GM12891 (cell line): ENCODE measurements at regions not wholly inside any gene's neighbourhood (a gene's known extent, or its start where the extent isn't known, plus 50 kb on each side); places are given as distances from the start of the nearest gene placed in this dataset.

Experiments
- POLR2A ChIP-seq: IDR thresholded peaks from 2 replicates; pipeline ENCODE4 v1.6.1; 2011; ENCODE audit warnings: low read depth, low read length, control low read depth
- POLR2AphosphoS5 ChIP-seq: IDR thresholded peaks from 2 replicates; pipeline ENCODE4 v1.6.1; 2011; ENCODE audit warnings: low read depth, low read length, control low read depth
- TAF1 ChIP-seq: IDR thresholded peaks from 2 replicates; pipeline ENCODE4 v1.6.1; 2011; ENCODE audit warnings: low read depth, low read length, control low read depth

GRCh38 chr1:59029411-59030167, 245.7 kb upstream of the JUN start:
- no peak for TF ChIP-seq POLR2A
- TF ChIP-seq POLR2AphosphoS5 = no peak
- no peak for TF ChIP-seq TAF1
